Osteocyte (in vitro differentiated cells): ENCODE measurements at regions not wholly inside any gene's neighbourhood (a gene's known extent, or its start where the extent isn't known, plus 50 kb on each side); places are given as distances from the start of the nearest gene placed in this dataset.

Experiments used
- DNase-seq: peaks from one replicate; pipeline ENCODE4 v3.0.0; 2021; ENCODE audit warnings: mixed read lengths; ENCODE audit not compliant: unreplicated experiment; ENCODE audit errors: extremely low spot score
- H3K27ac Mint-ChIP-seq: one replicate; pipeline ENCODE4 v1.8.0; 2021; ENCODE audit warnings: mild to moderate bottlenecking, mixed read lengths; ENCODE audit not compliant: unreplicated experiment
- H3K27me3 Mint-ChIP-seq: one replicate; pipeline ENCODE4 v1.8.0; 2021; ENCODE audit warnings: mixed read lengths; ENCODE audit not compliant: unreplicated experiment
- H3K36me3 Mint-ChIP-seq: one replicate; pipeline ENCODE4 v1.8.0; 2021; ENCODE audit warnings: mixed read lengths; ENCODE audit not compliant: unreplicated experiment
- H3K4me1 Mint-ChIP-seq: one replicate; pipeline ENCODE4 v1.8.0; 2021; ENCODE audit warnings: mixed read lengths; ENCODE audit not compliant: unreplicated experiment
- H3K4me3 Mint-ChIP-seq: one replicate; pipeline ENCODE4 v1.8.0; 2021; ENCODE audit warnings: mild to moderate bottlenecking, moderate library complexity, mixed read lengths; ENCODE audit not compliant: unreplicated experiment
- H3K9me3 Mint-ChIP-seq: one replicate; pipeline ENCODE4 v1.8.0; 2021; ENCODE audit warnings: mixed read lengths; ENCODE audit not compliant: unreplicated experiment
- CTCF ChIP-seq: fragments of 200-600 bp; sonication (generic); IDR thresholded peaks from 2 replicates; pipeline ENCODE4 v1.5.0; 2021; ENCODE audit warnings: antibody characterized with exemption, mild to moderate bottlenecking, moderate library complexity

GRCh38 chr18:1495387-1495786, 590.7 kb downstream of the ADCYAP1 start:
- no peaks in the 10 kb centered on the region for H3K36me3 Mint-ChIP-seq
- TF ChIP-seq CTCF: no peak
- peaks cover 31% of the 10 kb centered on the region for H3K9me3 Mint-ChIP-seq

GRCh38 chr18:1496096-1496495, 591.4 kb downstream of the ADCYAP1 start:
- Mint-ChIP-seq H3K27me3 (no peaks in the 10 kb centered on the region), H3K9me3 (peaks cover 31% of the 10 kb centered on the region), H3K27ac (no peak overlapping the region), H3K4me3 (no peak overlapping the region), H3K4me1 (no peaks in the 10 kb centered on the region), H3K36me3 (no peaks in the 10 kb centered on the region)
- no peak for TF ChIP-seq CTCF
- no peak for DNase-seq

More at GRCh38 chr18:1495387-1495786, 590.7 kb downstream of the ADCYAP1 start:
- H3K27me3 Mint-ChIP-seq: no peaks in the 10 kb centered on the region
- no peak overlapping the region for H3K4me3 Mint-ChIP-seq
- no peaks in the 10 kb centered on the region for H3K4me1 Mint-ChIP-seq
- no peak for DNase-seq
- H3K27ac Mint-ChIP-seq: no peak overlapping the region

GRCh38 chr18:1498216-1498615, 593.5 kb downstream of the ADCYAP1 start:
- no peak overlapping the region for H3K4me3 Mint-ChIP-seq

GRCh38 chr18:1499265-1499664, 594.6 kb downstream of the ADCYAP1 start:
- Mint-ChIP-seq H3K4me3 (no peak overlapping the region), H3K27me3 (no peaks in the 10 kb centered on the region), H3K27ac (no peak overlapping the region), H3K4me1 (no peaks in the 10 kb centered on the region), H3K9me3 (peaks cover 18% of the 10 kb centered on the region), H3K36me3 (no peaks in the 10 kb centered on the region)
- peak; percentile 21 for TF ChIP-seq CTCF
- DNase-seq: no peak

More at GRCh38 chr18:1498216-1498615, 593.5 kb downstream of the ADCYAP1 start:
- no peaks in the 10 kb centered on the region for H3K4me1 Mint-ChIP-seq
- no peaks in the 10 kb centered on the region for H3K36me3 Mint-ChIP-seq
- no peak for DNase-seq
- no peak overlapping the region for H3K27ac Mint-ChIP-seq
- H3K9me3 Mint-ChIP-seq: peaks cover 21% of the 10 kb centered on the region
- H3K27me3 Mint-ChIP-seq: no peaks in the 10 kb centered on the region
- no peak for TF ChIP-seq CTCF

DNA sequence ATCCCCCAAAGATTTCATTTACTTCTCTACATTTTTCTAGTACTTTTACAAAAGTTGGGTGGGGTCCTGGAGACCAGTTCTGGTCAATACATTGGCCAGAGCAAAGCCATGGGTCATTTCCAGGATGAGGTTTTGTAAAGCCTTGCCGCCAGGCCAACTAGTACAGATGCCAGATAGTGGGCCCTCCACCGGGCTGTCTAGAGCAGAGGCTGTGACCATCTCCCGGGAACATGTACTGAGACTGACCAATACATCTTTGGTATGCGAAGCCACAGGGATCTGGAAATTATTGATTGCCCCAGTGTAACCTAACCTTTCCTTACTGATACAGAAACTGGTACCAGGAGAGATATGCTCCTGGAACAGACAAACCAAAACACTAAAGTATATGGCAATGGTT, 599.2 kb downstream of the ADCYAP1 start:
- H3K27me3 Mint-ChIP-seq: no peaks in the 10 kb centered on the region
- H3K9me3 Mint-ChIP-seq: no peaks in the 10 kb centered on the region
- H3K36me3 Mint-ChIP-seq: no peaks in the 10 kb centered on the region
- no peak overlapping the region for H3K4me3 Mint-ChIP-seq
- no peak for TF ChIP-seq CTCF
- no peak overlapping the region for H3K27ac Mint-ChIP-seq
- no peak for DNase-seq
- no peaks in the 10 kb centered on the region for H3K4me1 Mint-ChIP-seq
